MM.1S (cell line): ENCODE measurements at regions not wholly inside any gene's neighbourhood (a gene's known extent, or its start where the extent isn't known, plus 50 kb on each side); places are given as distances from the start of the nearest gene placed in this dataset.

Experiments
- DNase-seq: peaks from one replicate; pipeline ENCODE4 v3.0.0-alpha.2; 2015
- H2AFZ ChIP-seq: fragments of 300-600 bp; sonication (generic); 2 replicates; pipeline ENCODE4 v1.6.0; 2016; ENCODE audit warnings: antibody characterized with exemption, low read length
- H3F3A ChIP-seq: fragments of 300-600 bp; sonication (generic); 2 replicates; pipeline ENCODE4 v1.6.1; 2016; ENCODE audit warnings: mild to moderate bottlenecking, antibody characterized with exemption, low read length, moderate library complexity, mixed read lengths; ENCODE audit not compliant: insufficient read depth
- H3K27ac ChIP-seq: fragments of 300-600 bp; sonication (generic); 2 replicates; pipeline ENCODE4 v1.5.1; 2016; ENCODE audit warnings: mild to moderate bottlenecking, low read length
- H3K27me3 ChIP-seq: fragments of 300-600 bp; sonication (generic); replicated peaks from 2 replicates; pipeline ENCODE4 v1.6.0; 2016; ENCODE audit warnings: low read length; ENCODE audit not compliant: insufficient read depth
- H3K36me3 ChIP-seq: fragments of 300-600 bp; sonication (generic); replicated peaks from 2 replicates; pipeline ENCODE4 v1.6.1; 2016; ENCODE audit warnings: mild to moderate bottlenecking, low read length, mixed read lengths; ENCODE audit not compliant: insufficient read depth
- H3K4me1 ChIP-seq: fragments of 300-600 bp; sonication (generic); 2 replicates; pipeline ENCODE4 v1.6.1; 2016; ENCODE audit warnings: low read length, mixed read lengths
- H3K4me2 ChIP-seq: fragments of 300-600 bp; sonication (generic); 2 replicates; pipeline ENCODE4 v1.6.0; 2016; ENCODE audit warnings: low read depth, low read length
- H3K4me3 ChIP-seq: fragments of 300-600 bp; sonication (generic); 2 replicates; pipeline ENCODE4 v1.5.1; 2016; ENCODE audit warnings: low read length, mixed read lengths
- H3K79me2 ChIP-seq: fragments of 300-600 bp; sonication (generic); 2 replicates; pipeline ENCODE4 v1.6.1; 2016; ENCODE audit warnings: mixed run types, low read length, mixed read lengths
- H3K9ac ChIP-seq: fragments of 300-600 bp; sonication (generic); 2 replicates; pipeline ENCODE4 v1.6.1; 2016; ENCODE audit warnings: low read length, mixed read lengths
- H3K9me2 ChIP-seq: fragments of 300-600 bp; sonication (generic); replicated peaks from 2 replicates; pipeline ENCODE4 v1.6.1; 2016; ENCODE audit warnings: mild to moderate bottlenecking, low read length, mixed read lengths; ENCODE audit not compliant: insufficient read depth
- H3K9me3 ChIP-seq: fragments of 300-600 bp; sonication (generic); replicated peaks from 2 replicates; pipeline ENCODE4 v1.6.1; 2016; ENCODE audit warnings: mild to moderate bottlenecking, low read length, mixed read lengths; ENCODE audit not compliant: insufficient read depth
- H4K20me1 ChIP-seq: fragments of 300-600 bp; sonication (generic); 2 replicates; pipeline ENCODE4 v1.6.1; 2016; ENCODE audit warnings: mild to moderate bottlenecking, low read length, moderate library complexity, mixed read lengths; ENCODE audit not compliant: insufficient read depth
- EZH2 ChIP-seq: fragments of 300-600 bp; sonication (generic); optimal IDR thresholded peaks from 2 replicates; pipeline ENCODE3; 2017; ENCODE audit warnings: low read depth, mild to moderate bottlenecking, antibody characterized with exemption, low read length, mixed read lengths
- EZH2phosphoT487 ChIP-seq: fragments of 300-600 bp; sonication (generic); IDR thresholded peaks from 2 replicates; pipeline ENCODE4 v1.6.1; 2018; ENCODE audit warnings: antibody characterized with exemption, low read length
- TF ChIP-seq, protein P1 (sequence below): fragments of 300-600 bp; sonication (generic); IDR thresholded peaks from 2 replicates; pipeline ENCODE4 v1.5.1; 2016; ENCODE audit warnings: antibody characterized with exemption, low read length, mixed read lengths

DNA sequence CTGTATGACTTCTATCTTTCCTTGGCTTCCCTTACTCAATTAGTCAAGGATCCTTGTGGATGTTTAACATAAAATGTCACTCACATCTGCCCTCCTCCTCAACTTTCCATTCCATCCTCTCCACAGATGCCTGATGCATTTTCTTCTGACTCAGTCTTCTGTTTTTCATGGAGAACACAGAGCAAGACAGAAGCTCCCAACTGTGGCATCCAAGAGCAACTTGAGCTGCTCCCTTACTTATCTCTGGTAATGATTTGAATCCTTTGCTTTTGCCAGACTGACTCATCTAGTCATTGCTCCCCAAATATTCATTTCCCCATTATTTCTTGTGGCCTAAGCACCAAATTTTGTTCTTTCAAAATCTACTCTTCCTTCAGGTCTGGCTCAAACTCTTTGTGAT lies 120.6 kb downstream of the LYPLAL1 start:
- H3K36me3 ChIP-seq, result no peaks in the 10 kb centered on the region
- H3K27ac ChIP-seq, result no peak overlapping the region
- H2AFZ ChIP-seq, result no peak overlapping the region
- no peak for DNase-seq
- no peaks in the 10 kb centered on the region for H3K9me3 ChIP-seq
- no peaks in the 10 kb centered on the region for H3F3A ChIP-seq
- no peaks in the 10 kb centered on the region for H3K4me1 ChIP-seq
- TF ChIP-seq, protein P1, sequence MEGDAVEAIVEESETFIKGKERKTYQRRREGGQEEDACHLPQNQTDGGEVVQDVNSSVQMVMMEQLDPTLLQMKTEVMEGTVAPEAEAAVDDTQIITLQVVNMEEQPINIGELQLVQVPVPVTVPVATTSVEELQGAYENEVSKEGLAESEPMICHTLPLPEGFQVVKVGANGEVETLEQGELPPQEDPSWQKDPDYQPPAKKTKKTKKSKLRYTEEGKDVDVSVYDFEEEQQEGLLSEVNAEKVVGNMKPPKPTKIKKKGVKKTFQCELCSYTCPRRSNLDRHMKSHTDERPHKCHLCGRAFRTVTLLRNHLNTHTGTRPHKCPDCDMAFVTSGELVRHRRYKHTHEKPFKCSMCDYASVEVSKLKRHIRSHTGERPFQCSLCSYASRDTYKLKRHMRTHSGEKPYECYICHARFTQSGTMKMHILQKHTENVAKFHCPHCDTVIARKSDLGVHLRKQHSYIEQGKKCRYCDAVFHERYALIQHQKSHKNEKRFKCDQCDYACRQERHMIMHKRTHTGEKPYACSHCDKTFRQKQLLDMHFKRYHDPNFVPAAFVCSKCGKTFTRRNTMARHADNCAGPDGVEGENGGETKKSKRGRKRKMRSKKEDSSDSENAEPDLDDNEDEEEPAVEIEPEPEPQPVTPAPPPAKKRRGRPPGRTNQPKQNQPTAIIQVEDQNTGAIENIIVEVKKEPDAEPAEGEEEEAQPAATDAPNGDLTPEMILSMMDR, result no peak
- TF ChIP-seq EZH2phosphoT487, result no peak
- no peak for TF ChIP-seq EZH2
- H3K4me2 ChIP-seq, result no peak overlapping the region
- no peaks in the 10 kb centered on the region for H4K20me1 ChIP-seq
- no peaks in the 10 kb centered on the region for H3K79me2 ChIP-seq
- no peak overlapping the region for H3K9ac ChIP-seq
- H3K27me3 ChIP-seq, result no peaks in the 10 kb centered on the region
- no peaks in the 10 kb centered on the region for H3K9me2 ChIP-seq
- no peak overlapping the region for H3K4me3 ChIP-seq

DNA sequence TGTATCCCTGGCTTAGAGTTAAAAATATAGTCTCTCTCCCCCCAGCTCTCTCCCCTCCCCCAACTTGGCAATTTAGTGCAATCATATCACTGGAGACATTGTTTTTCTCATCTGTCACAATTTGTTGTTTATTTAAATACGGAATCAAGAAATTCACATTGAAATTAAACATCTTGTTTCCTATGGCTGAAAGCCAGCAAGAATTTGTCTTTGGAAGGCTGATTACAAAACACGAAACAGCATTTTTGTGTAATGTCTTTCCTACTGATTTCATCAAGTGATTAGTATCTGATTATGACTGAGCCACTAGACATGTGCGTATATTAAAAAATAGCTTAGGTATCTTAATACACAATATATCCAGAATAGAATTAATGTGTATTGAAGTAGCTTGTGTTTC lies 119.7 kb downstream of the LYPLAL1 start:
- no peaks in the 10 kb centered on the region for H3F3A ChIP-seq
- H2AFZ ChIP-seq, result no peak overlapping the region
- no peak overlapping the region for H3K4me3 ChIP-seq
- no peaks in the 10 kb centered on the region for H3K79me2 ChIP-seq
- no peak overlapping the region for H3K4me2 ChIP-seq
- no peaks in the 10 kb centered on the region for H3K9me2 ChIP-seq
- H3K9me3 ChIP-seq, result no peaks in the 10 kb centered on the region
- H3K9ac ChIP-seq, result no peak overlapping the region
- no peaks in the 10 kb centered on the region for H3K4me1 ChIP-seq
- H4K20me1 ChIP-seq, result no peaks in the 10 kb centered on the region
- no peak overlapping the region for H3K27ac ChIP-seq
- TF ChIP-seq EZH2 (no peak), EZH2phosphoT487 (no peak)
- TF ChIP-seq, protein P1, result no peak
- no peaks in the 10 kb centered on the region for H3K27me3 ChIP-seq
- H3K36me3 ChIP-seq, result no peaks in the 10 kb centered on the region
- no peak for DNase-seq

DNA sequence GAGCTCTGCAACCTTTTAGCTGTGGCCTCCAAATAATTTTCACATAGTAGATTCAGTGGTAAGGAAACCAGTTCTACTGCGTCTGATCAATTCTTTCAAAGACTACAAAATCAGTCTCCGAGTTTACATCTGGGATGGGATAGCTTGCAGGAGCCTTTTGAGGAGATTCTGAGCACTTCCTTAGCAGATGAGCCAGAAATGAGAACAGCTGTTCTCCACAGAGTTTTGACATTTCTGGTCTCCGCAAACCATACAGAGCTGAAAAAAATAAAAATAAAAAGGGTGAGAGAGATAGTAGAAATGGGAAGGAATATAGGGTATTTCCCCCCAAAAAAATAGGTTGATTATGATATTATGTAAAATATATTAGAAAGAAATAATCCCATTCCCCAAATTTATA lies 119.3 kb downstream of the LYPLAL1 start:
- no peak overlapping the region for H3K4me2 ChIP-seq
- no peak overlapping the region for H3K9ac ChIP-seq
- no peak overlapping the region for H3K4me3 ChIP-seq
- H3K9me3 ChIP-seq, result no peaks in the 10 kb centered on the region
- no peak for DNase-seq
- H3K9me2 ChIP-seq, result no peaks in the 10 kb centered on the region
- H3K27me3 ChIP-seq, result no peaks in the 10 kb centered on the region
- TF ChIP-seq, protein P1, result no peak
- TF ChIP-seq EZH2, result no peak
- TF ChIP-seq EZH2phosphoT487, result no peak
- H3K36me3 ChIP-seq, result no peaks in the 10 kb centered on the region
- no peaks in the 10 kb centered on the region for H3K4me1 ChIP-seq
- H3F3A ChIP-seq, result no peaks in the 10 kb centered on the region
- H3K27ac ChIP-seq, result no peak overlapping the region
- H2AFZ ChIP-seq, result no peak overlapping the region
- no peaks in the 10 kb centered on the region for H3K79me2 ChIP-seq
- H4K20me1 ChIP-seq, result no peaks in the 10 kb centered on the region
